Heart right ventricle (tissue), 16 donors: ENCODE measurements at regions not wholly inside any gene's neighbourhood (a gene's known extent, or its start where the extent isn't known, plus 50 kb on each side); places are given as distances from the start of the nearest gene placed in this dataset.
A peak's percentile ranks its signal among the peaks of the same experiment; 100 is the strongest.

ENCODE experiments used
- ATAC-seq, 8 donors: fragments of 200-7000 bp; cut with Tn5 transposase; one replicate each; pipeline ENCODE4 v1.9.1; 2020; ENCODE audit warnings: mild to moderate bottlenecking in 8 of 8, moderate library complexity in 8 of 8, moderate number of reproducible peaks in 1 of 8
- DNase-seq, 2 donors: peaks; one replicate each; pipeline ENCODE4 v3.0.0-alpha.2; 2020
- H3K27ac ChIP-seq, 10 donors: fragments of 200-600 bp; sonication (generic) in 2 of 10; one replicate each; pipeline versions ENCODE4 v1.5.0 to v1.8.0; 2020 to 2022; ENCODE audit warnings: mild to moderate bottlenecking in 3 of 10
- H3K27me3 ChIP-seq, 7 donors: fragments of 200-600 bp; one replicate each; pipeline ENCODE4 v1.8.0; 2021 to 2022; ENCODE audit warnings: mild to moderate bottlenecking in 2 of 7
- H3K36me3 ChIP-seq, 9 donors: fragments of 200-600 bp; sonication (generic) in 1 of 9; one replicate each; pipeline versions ENCODE4 v1.5.0 to v1.8.0; 2020 to 2022; ENCODE audit warnings: mild to moderate bottlenecking in 2 of 9
- H3K4me1 ChIP-seq, 9 donors: fragments of 200-600 bp; sonication (generic) in 1 of 9; one replicate each; pipeline versions ENCODE4 v1.5.0 to v1.8.0; 2020 to 2022; ENCODE audit warnings: mild to moderate bottlenecking in 4 of 9
- H3K4me3 ChIP-seq, 10 donors: fragments of 200-600 bp; sonication (generic) in 2 of 10; one replicate each; pipeline versions ENCODE4 v1.5.0 to v1.8.0; 2020 to 2022; ENCODE audit warnings: mild to moderate bottlenecking in 7 of 10, moderate library complexity in 2 of 10
- H3K9me3 ChIP-seq, 11 donors: fragments of 200-600 bp in 10 of 11; sonication (generic) in 2 of 11; one replicate each; pipeline versions ENCODE4 v1.5.0 to v1.8.0; 2013 to 2022; ENCODE audit warnings: mild to moderate bottlenecking in 2 of 11, control low read depth in 1 of 11, moderate library complexity in 1 of 11
- WGBS, 2 donors: extraction: QIAGEN DNeasy Blood & Tissue Kit; methylation state at CpG; one replicate each; pipeline ENCODE4 v1.1.7; 2013; ENCODE audit warnings: inconsistent platforms in 1 of 2; 5-methylcytosine and 5-hydroxymethylcytosine counted together
- intact Hi-C, 10 donors: fragments of 100-400 bp; cut with DNase I; formaldehyde crosslinking; loops; one replicate each; pipeline versions ENCODE4 v1.11.1 to v1.14.2; 2022
- TF ChIP-seq, protein P1 (sequence below), 9 donors: fragments of 200-600 bp; sonication (generic) in 2 of 9; IDR thresholded peaks; one replicate each; pipeline versions ENCODE4 v1.5.0 to v1.8.0; 2021 to 2022; ENCODE audit warnings: antibody characterized with exemption in 9 of 9, mild to moderate bottlenecking in 5 of 9, moderate library complexity in 1 of 9
- donor health status: Arrhythmogenic right ventricular cardiomyopathy.
- donor health status: ischemic (EF 13 %, LVEDD 7.1; RV severe dilation, severe dysfunction).
- donor health status: healthy with polysubstance abuse.
- donor health status: DM: no; HTN: yes; CAD: no.
- donor health status: DM: no; HTN: no; CAD: no.
- donor health status: ischemic (EF 25% LVEDD 6.9; RV normal size, moderate dysfunction).
- donor health status: ischemic (EF 25% LVEDD 5.7; RV mildly dilated, moderate dysfunction).
- donor health status: healthy.
- donor health status: DM: yes; HTN: yes; CAD: no.
- donor health status: Ischemic cardiomyopathy.
- donor health status: ischemic (EF 35%, LVEDD 5.7; RV mildly dilated, moderate dysfunction).
- donor health status: nonischemic (EF 11% LVEDD 7.7; RV severe dilation, severe dysfunction).
- donor health status: DM: yes; HTN: yes; CAD: no.
- donor health status: PGD.
- donor health status: ischemic (EF 29% LVEDD 5.4; RV normal size, mild dysfunction).
- donor health status: nonischemic (EF 23%, LVEDD 6.1; RV moderate dilation, normal function).

DNA sequence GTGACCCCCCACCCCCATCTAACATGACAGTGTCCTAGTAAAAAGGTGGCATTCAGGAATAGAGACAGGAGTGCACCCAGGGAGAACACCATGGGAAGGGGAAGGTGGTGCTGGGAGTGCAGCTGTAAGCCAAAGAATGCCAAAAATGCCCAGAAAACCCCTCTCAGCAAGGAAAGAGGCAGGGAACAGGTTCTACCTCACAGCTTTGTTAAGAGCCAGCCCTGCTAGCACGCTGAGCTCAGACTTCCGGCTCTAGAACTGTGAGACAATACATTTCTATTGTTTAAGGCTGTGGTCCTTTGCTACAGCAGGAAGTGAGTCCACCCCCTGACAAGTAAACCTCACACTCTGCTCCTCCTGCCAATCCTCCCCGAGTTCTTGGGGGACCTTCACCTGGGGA lies 302.4 kb upstream of the N4BP1 start:
- Histone ChIP-seq H3K36me3 (no peaks in the 10 kb centered on the region), H3K4me3 (no peak overlapping the region), H3K27me3 (peaks cover 0 to 13% (median 0%) of the 10 kb centered on the region in 7 donors), H3K4me1 (peaks cover 0 to 6% (median 0%) of the 10 kb centered on the region in 9 donors), H3K9me3 (no peaks in the 10 kb centered on the region), H3K27ac (no peak overlapping the region)
- 41 to 52% methylated on average over 3 of the region's 3 CpGs for WGBS, 2 donors
- intact Hi-C loops: loop anchor here in 2 of 10 donors (5.0 to 10.0 kb wide), 3 partner anchors 272 to 432 kb away; no protein-coding TSS in a partner anchor
- ATAC-seq: no peak
- no peak for DNase-seq
- TF ChIP-seq, protein P1, sequence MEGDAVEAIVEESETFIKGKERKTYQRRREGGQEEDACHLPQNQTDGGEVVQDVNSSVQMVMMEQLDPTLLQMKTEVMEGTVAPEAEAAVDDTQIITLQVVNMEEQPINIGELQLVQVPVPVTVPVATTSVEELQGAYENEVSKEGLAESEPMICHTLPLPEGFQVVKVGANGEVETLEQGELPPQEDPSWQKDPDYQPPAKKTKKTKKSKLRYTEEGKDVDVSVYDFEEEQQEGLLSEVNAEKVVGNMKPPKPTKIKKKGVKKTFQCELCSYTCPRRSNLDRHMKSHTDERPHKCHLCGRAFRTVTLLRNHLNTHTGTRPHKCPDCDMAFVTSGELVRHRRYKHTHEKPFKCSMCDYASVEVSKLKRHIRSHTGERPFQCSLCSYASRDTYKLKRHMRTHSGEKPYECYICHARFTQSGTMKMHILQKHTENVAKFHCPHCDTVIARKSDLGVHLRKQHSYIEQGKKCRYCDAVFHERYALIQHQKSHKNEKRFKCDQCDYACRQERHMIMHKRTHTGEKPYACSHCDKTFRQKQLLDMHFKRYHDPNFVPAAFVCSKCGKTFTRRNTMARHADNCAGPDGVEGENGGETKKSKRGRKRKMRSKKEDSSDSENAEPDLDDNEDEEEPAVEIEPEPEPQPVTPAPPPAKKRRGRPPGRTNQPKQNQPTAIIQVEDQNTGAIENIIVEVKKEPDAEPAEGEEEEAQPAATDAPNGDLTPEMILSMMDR (IDR thresholded peaks at IDR 0.05): no peak

GRCh38 chr16:48911700-48912099 lies 301.7 kb upstream of the N4BP1 start:
- intact Hi-C loops: loop anchor here in 2 of 10 donors (5.0 to 10.0 kb wide), 3 partner anchors 273 to 433 kb away; no protein-coding TSS in a partner anchor

GRCh38 chr16:48910214-48910613 lies 300.2 kb upstream of the N4BP1 start:
- TF ChIP-seq, protein P1 (IDR thresholded peaks at IDR 0.05): no peak
- no peak overlapping the region for H3K4me3 ChIP-seq
- H3K27me3 ChIP-seq: peaks cover 0 to 25% (median 10%) of the 10 kb centered on the region in 7 donors
- H3K4me1 ChIP-seq: peaks cover 0 to 6% (median 0%) of the 10 kb centered on the region in 9 donors
- intact Hi-C loops: loop anchor here in 2 of 10 donors (5.0 to 10.0 kb wide), 3 partner anchors 275 to 435 kb away; no protein-coding TSS in a partner anchor
- WGBS, 2 donors: 76 to 94% methylated on average over 3 of the region's 3 CpGs
- H3K9me3 ChIP-seq: no peaks in the 10 kb centered on the region
- H3K27ac ChIP-seq: no peak overlapping the region
- no peaks in the 10 kb centered on the region for H3K36me3 ChIP-seq
- ATAC-seq (no peak), DNase-seq (no peak)

More at GRCh38 chr16:48911700-48912099, 301.7 kb upstream of the N4BP1 start:
- DNase-seq (no peak), ATAC-seq (no peak)
- H3K27me3 ChIP-seq: peaks cover 0 to 19% (median 2%) of the 10 kb centered on the region in 7 donors
- TF ChIP-seq, protein P1 (IDR thresholded peaks at IDR 0.05): peak in 7 of 9 donors; percentile 8 to 53 (median 36)
- H3K36me3 ChIP-seq: no peaks in the 10 kb centered on the region
- no peak overlapping the region for H3K4me3 ChIP-seq
- H3K27ac ChIP-seq: no peak overlapping the region
- no peaks in the 10 kb centered on the region for H3K9me3 ChIP-seq
- H3K4me1 ChIP-seq: peaks cover 0 to 6% (median 0%) of the 10 kb centered on the region in 9 donors
- 39 to 47% methylated on average over 5 of the region's 5 CpGs for WGBS, 2 donors

DNA sequence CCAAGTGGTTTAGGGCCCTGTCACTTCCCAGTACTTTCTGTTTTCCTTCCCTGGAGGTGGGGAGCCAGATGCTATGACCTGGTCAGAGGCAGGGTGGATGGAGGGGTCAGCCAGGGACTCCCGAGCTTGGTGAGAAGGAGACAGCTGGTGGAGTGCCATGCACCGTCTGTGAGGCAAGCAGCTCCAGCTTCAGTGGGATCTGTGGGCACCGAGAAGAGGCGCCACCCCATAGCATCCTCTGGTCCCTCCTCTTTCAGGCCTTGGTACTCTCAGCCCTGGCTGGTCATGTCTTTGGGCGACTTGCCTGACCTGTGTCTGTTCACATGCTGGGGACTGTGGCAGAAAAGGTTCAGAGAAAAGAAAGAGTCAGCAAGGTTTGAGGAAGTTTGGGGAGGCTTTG lies 299.3 kb upstream of the N4BP1 start:
- H3K27ac ChIP-seq: no peak overlapping the region
- intact Hi-C loops: loop anchor here in 2 of 10 donors (10.0 kb wide), 2 partner anchors 276 to 436 kb away; no protein-coding TSS in a partner anchor
- peaks cover 0 to 6% (median 0%) of the 10 kb centered on the region in 9 donors for H3K4me1 ChIP-seq
- H3K9me3 ChIP-seq: no peaks in the 10 kb centered on the region
- TF ChIP-seq, protein P1 (IDR thresholded peaks at IDR 0.05): no peak
- no peak overlapping the region for H3K4me3 ChIP-seq
- DNase-seq (no peak), ATAC-seq (no peak)
- WGBS, 2 donors: 80 to 89% methylated on average over 5 of the region's 5 CpGs
- H3K36me3 ChIP-seq: no peaks in the 10 kb centered on the region
- peaks cover 0 to 30% (median 10%) of the 10 kb centered on the region in 7 donors for H3K27me3 ChIP-seq
